SK-N-SH (cell line): ENCODE measurements at regions not wholly inside any gene's neighbourhood (a gene's known extent, or its start where the extent isn't known, plus 50 kb on each side); places are given as distances from the start of the nearest gene placed in this dataset.

ENCODE experiments used
- CHD2 ChIP-seq: fragments of 150-350 bp; IDR thresholded peaks from 2 replicates; pipeline ENCODE4 v1.6.1; 2018; ENCODE audit warnings: low read length; ENCODE audit not compliant: partially characterized antibody
- FOXJ3 ChIP-seq: sonication (generic); formaldehyde crosslinking; IDR thresholded peaks from 2 replicates; pipeline ENCODE4 v1.5.1; 2020; ENCODE audit warnings: mild to moderate bottlenecking, missing genetic modification reagents
- GABPA ChIP-seq: IDR thresholded peaks from 2 replicates; pipeline ENCODE4 v1.4.0; 2012; ENCODE audit warnings: low read depth, mild to moderate bottlenecking
- MAX ChIP-seq: IDR thresholded peaks from 2 replicates; pipeline ENCODE4 v1.4.0; 2012; ENCODE audit warnings: low read depth
- MXI1 ChIP-seq: IDR thresholded peaks from 2 replicates; pipeline ENCODE4 v1.6.1; 2012; ENCODE audit warnings: mild to moderate bottlenecking, low read depth, low read length, improper control_type of control experiment
- POLR2AphosphoS5 ChIP-seq: IDR thresholded peaks from 2 replicates; pipeline ENCODE4 v1.6.1; 2012; ENCODE audit warnings: low read depth, low read length
- RFX5 ChIP-seq: IDR thresholded peaks from 2 replicates; pipeline ENCODE4 v1.6.1; 2012; ENCODE audit warnings: mild to moderate bottlenecking, improper control_type of control experiment, low read length
- TAF1 ChIP-seq: IDR thresholded peaks from 2 replicates; pipeline ENCODE4 v1.6.1; 2012; ENCODE audit warnings: low read depth, mild to moderate bottlenecking, low read length, moderate library complexity, borderline replicate concordance
- YY1 ChIP-seq: IDR thresholded peaks from 2 replicates; pipeline ENCODE4 v1.4.0; 2012; ENCODE audit warnings: low read depth, mild to moderate bottlenecking
- TF ChIP-seq, protein P1 (sequence below): fragments of 200-600 bp; sonication (generic); IDR thresholded peaks from 2 replicates; pipeline ENCODE4 v1.6.1; 2017; ENCODE audit warnings: antibody characterized with exemption, mild to moderate bottlenecking, moderate library complexity
- TF ChIP-seq, protein P2 (sequence below): IDR thresholded peaks from 2 replicates; pipeline ENCODE4 v1.6.1; 2012; ENCODE audit warnings: mild to moderate bottlenecking, low read depth, low read length, moderate library complexity
- TF ChIP-seq, protein P3 (sequence below): IDR thresholded peaks from 2 replicates; pipeline ENCODE4 v1.4.0; 2012; ENCODE audit warnings: low read depth, borderline replicate concordance
- TF ChIP-seq, protein P4 (sequence below): IDR thresholded peaks from 2 replicates; pipeline ENCODE4; 2012

DNA sequence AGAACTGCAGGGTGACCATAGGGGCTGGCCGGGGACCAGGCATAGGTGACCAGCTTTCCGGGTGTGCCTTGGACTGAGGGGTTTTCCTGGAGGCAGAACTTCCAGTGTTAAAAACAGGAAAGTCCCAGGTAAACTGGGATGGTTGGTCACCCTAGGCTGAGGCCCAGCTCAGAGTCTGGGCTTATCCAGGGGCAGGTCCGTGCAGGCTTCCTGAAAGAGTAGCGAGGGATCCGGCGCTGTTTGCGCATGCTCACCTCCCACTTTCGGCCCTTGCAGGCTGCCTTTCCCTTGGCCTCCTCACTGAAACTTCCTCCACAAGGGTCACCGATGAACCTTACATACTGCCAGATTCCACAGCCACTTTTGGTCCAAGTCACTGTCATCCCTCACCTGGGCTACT is 119.8 kb upstream of the PLET1 start:
- TF ChIP-seq GABPA (no peak), YY1 (no peak), TAF1 (no peak), POLR2AphosphoS5 (no peak), CHD2 (no peak), RFX5 (no peak), MAX (no peak), FOXJ3 (no peak), MXI1 (no peak)
- TF ChIP-seq, protein P1, sequence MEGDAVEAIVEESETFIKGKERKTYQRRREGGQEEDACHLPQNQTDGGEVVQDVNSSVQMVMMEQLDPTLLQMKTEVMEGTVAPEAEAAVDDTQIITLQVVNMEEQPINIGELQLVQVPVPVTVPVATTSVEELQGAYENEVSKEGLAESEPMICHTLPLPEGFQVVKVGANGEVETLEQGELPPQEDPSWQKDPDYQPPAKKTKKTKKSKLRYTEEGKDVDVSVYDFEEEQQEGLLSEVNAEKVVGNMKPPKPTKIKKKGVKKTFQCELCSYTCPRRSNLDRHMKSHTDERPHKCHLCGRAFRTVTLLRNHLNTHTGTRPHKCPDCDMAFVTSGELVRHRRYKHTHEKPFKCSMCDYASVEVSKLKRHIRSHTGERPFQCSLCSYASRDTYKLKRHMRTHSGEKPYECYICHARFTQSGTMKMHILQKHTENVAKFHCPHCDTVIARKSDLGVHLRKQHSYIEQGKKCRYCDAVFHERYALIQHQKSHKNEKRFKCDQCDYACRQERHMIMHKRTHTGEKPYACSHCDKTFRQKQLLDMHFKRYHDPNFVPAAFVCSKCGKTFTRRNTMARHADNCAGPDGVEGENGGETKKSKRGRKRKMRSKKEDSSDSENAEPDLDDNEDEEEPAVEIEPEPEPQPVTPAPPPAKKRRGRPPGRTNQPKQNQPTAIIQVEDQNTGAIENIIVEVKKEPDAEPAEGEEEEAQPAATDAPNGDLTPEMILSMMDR, result no peak
- TF ChIP-seq, protein P2, sequence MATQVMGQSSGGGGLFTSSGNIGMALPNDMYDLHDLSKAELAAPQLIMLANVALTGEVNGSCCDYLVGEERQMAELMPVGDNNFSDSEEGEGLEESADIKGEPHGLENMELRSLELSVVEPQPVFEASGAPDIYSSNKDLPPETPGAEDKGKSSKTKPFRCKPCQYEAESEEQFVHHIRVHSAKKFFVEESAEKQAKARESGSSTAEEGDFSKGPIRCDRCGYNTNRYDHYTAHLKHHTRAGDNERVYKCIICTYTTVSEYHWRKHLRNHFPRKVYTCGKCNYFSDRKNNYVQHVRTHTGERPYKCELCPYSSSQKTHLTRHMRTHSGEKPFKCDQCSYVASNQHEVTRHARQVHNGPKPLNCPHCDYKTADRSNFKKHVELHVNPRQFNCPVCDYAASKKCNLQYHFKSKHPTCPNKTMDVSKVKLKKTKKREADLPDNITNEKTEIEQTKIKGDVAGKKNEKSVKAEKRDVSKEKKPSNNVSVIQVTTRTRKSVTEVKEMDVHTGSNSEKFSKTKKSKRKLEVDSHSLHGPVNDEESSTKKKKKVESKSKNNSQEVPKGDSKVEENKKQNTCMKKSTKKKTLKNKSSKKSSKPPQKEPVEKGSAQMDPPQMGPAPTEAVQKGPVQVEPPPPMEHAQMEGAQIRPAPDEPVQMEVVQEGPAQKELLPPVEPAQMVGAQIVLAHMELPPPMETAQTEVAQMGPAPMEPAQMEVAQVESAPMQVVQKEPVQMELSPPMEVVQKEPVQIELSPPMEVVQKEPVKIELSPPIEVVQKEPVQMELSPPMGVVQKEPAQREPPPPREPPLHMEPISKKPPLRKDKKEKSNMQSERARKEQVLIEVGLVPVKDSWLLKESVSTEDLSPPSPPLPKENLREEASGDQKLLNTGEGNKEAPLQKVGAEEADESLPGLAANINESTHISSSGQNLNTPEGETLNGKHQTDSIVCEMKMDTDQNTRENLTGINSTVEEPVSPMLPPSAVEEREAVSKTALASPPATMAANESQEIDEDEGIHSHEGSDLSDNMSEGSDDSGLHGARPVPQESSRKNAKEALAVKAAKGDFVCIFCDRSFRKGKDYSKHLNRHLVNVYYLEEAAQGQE, result no peak
- TF ChIP-seq, protein P3, sequence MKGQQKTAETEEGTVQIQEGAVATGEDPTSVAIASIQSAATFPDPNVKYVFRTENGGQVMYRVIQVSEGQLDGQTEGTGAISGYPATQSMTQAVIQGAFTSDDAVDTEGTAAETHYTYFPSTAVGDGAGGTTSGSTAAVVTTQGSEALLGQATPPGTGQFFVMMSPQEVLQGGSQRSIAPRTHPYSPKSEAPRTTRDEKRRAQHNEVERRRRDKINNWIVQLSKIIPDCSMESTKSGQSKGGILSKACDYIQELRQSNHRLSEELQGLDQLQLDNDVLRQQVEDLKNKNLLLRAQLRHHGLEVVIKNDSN, result no peak
- TF ChIP-seq, protein P4, sequence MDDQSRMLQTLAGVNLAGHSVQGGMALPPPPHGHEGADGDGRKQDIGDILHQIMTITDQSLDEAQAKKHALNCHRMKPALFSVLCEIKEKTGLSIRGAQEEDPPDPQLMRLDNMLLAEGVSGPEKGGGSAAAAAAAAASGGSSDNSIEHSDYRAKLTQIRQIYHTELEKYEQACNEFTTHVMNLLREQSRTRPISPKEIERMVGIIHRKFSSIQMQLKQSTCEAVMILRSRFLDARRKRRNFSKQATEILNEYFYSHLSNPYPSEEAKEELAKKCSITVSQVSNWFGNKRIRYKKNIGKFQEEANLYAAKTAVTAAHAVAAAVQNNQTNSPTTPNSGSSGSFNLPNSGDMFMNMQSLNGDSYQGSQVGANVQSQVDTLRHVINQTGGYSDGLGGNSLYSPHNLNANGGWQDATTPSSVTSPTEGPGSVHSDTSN, result no peak
